Prostate gland (tissue), 2 donors: ENCODE measurements at regions not wholly inside any gene's neighbourhood (a gene's known extent, or its start where the extent isn't known, plus 50 kb on each side); places are given as distances from the start of the nearest gene placed in this dataset.

Source experiments
- CTCF ChIP-seq, 4 experiments: fragments of 200-600 bp in 2 of 4; fragments of 450-650 bp in 2 of 4; sonication (generic) in 2 of 4; IDR thresholded peaks; 1 replicate in 3 of 4; 2 replicates in 1 of 4; pipeline ENCODE4 v1.5.1; 2016 to 2019; ENCODE audit warnings: antibody characterized with exemption in 4 of 4, mild to moderate bottlenecking in 2 of 4, moderate library complexity in 2 of 4
- POLR2A ChIP-seq: fragments of 450-650 bp; IDR thresholded peaks from one replicate; pipeline ENCODE4 v1.6.1; 2016; ENCODE audit warnings: antibody characterized with exemption, mild to moderate bottlenecking
- POLR2AphosphoS5 ChIP-seq: sonication (generic); formaldehyde crosslinking; IDR thresholded peaks from one replicate; pipeline ENCODE4 v1.6.1; 2017; ENCODE audit warnings: antibody characterized with exemption

- TF ChIP-seq CTCF (IDR thresholded peaks at IDR 0.05) = no peak
- no peak for TF ChIP-seq POLR2A
- TF ChIP-seq POLR2AphosphoS5 = no peak
These were observed 444.9 kb downstream of the SOX9 start for GRCh38 chr17:72565758-72566157.
